Non-pigmented ciliary epithelial cell (primary cell): ENCODE measurements at regions not wholly inside any gene's neighbourhood (a gene's known extent, or its start where the extent isn't known, plus 50 kb on each side); places are given as distances from the start of the nearest gene placed in this dataset.

Experiments
- DNase-seq: peaks from one replicate; pipeline ENCODE4 v3.0.0-alpha.2; 2010; ENCODE audit warnings: low read depth

GRCh38 chr7:38086857-38087256 lies 91.2 kb upstream of the STARD3NL start:
- no peak for DNase-seq

- DNase-seq = peak; percentile 32
Measured at GRCh38 chr7:38102507-38102906, 75.5 kb upstream of the STARD3NL start.

GRCh38 chr7:38105874-38106483 lies 72.1 kb upstream of the STARD3NL start:
- peak; percentile 14 for DNase-seq

- DNase-seq = peak; percentile 13
Measured at GRCh38 chr7:38107486-38107893, 70.6 kb upstream of the STARD3NL start.

GRCh38 chr7:38112075-38112474 lies 66.0 kb upstream of the STARD3NL start:
- no peak for DNase-seq

- DNase-seq = no peak
Measured at GRCh38 chr7:38120076-38120475, 58.0 kb upstream of the STARD3NL start.

GRCh38 chr7:38122501-38122900 lies 55.5 kb upstream of the STARD3NL start:
- no peak for DNase-seq

GRCh38 chr7:38123494-38123893 lies 54.6 kb upstream of the STARD3NL start:
- no peak for DNase-seq

GRCh38 chr7:38127216-38128207 lies 50.5 kb upstream of the STARD3NL start:
- no peak for DNase-seq
